NCI-H128 (cell line): ENCODE measurements at regions not wholly inside any gene's neighbourhood (a gene's known extent, or its start where the extent isn't known, plus 50 kb on each side); places are given as distances from the start of the nearest gene placed in this dataset.
A peak's percentile ranks its signal among the peaks of the same experiment; 100 is the strongest.

Source experiments
- DNase-seq: peaks from one replicate; lab custom pipeline; 2025; ENCODE audit not compliant: unreplicated experiment; lab: John Stamatoyannopoulos, UW

DNA sequence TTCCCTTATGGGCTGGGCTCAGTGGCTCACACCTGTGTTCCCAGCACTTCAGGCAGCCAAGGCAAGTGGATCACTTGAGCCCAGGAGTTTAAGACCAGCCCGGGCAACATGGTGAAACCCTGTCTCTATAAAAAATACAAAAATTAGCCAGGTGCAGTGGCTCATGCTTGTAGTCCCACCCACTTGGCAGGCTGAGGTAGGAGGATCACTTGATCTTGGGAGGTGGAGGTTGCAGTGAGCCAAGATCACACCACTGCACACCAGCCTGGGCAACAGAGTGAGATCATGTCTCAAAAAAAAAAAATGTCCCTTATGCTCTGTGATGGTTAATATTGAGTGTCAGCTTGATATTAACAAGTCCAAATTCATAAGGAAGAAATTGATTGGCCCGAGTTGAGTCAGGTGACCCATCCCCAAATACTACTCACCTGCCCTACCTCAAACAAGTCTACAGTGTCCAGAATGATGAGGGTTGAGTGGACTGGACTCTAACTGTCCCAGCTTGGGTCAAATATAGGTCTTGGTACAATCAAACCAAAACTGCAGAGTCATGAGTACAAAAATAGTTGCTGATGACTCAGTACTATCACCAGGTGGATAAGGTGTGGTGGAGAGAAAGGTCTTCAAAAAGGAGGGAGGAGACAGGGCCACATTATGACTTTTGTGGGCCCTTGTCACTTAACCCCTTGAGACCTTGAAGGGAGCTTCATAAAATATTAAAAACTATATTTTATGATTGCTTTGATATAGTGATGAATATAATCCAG is 161.0 kb downstream of the ZNF326 start:
- DNase-seq = no peak

DNA sequence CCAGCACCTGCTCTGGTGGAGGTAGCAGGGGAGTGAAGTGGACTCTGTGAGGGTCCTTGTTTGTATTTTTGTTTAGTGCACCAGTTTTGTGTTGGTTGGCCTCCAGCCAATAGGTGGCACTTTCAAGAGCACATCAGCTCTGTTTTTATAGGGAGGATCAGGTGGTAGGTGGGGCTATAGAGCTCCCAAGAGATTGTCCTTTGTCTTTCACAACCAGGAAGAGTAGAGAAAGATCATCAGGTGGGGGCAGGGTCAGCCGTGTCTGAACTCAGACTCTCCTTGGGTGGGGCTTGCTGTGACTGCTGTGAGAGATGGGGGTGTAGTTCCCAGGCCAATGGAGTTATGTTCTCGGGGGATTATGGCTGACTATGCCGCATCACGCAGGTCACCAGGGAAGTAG is 159.8 kb downstream of the ZNF326 start:
- no peak for DNase-seq

DNA sequence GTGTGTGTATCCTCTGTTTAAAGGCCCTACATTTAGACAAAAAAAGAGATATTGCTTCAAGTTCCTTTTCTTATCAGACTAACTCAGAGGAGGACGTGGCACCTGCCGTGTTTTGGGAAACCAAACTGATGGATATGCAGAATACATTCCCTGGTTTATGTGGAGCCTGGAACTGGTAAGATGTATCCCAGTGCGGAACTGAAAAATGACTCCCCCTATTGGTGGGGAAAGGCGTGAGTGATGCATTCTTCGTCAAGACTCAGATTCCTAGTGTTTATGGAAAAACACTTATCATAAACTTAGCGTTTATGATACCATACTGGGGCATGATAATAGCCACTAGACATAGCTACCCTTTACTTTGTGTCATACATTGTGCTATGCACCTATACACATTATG is 154.2 kb downstream of the ZNF326 start:
- DNase-seq = no peak

DNA sequence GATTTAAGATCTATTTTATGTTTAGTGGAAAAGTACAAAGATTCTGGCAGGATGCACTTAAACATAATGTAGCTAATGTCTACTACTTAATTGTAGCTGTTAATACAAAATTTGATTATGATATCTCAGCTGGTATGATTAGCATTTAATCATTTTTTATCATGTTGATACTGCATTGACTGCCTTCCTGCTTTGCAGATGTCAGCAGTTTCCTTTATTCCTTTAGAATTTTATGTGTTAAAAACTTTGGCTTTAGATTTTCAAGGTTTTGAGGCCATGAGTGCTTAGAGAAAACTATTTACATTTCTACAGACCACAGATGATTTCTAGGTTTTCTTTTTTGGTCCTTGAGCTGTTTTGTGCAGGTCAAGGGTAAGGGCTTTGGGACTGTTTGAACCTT is 152.2 kb downstream of the ZNF326 start:
- no peak for DNase-seq

DNA sequence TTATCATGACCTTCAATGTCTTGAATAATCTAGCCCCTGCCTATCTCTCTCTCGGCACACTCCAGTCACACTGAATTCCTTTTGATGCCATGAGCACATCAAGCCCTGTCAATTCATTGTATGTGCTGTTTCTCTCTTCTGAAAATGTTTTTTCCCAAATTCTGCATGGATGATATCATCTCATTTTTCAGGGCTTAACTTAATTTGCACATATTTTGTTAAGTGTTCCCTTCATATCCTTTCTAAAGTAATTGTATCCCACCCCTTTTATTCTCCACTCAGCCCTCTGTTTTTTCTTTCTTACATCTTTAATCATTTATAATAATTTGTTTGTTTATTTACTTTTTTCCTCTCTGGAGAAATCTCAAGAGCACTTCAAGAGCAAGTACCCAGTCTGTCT is 149.9 kb downstream of the ZNF326 start:
- DNase-seq = no peak

DNA sequence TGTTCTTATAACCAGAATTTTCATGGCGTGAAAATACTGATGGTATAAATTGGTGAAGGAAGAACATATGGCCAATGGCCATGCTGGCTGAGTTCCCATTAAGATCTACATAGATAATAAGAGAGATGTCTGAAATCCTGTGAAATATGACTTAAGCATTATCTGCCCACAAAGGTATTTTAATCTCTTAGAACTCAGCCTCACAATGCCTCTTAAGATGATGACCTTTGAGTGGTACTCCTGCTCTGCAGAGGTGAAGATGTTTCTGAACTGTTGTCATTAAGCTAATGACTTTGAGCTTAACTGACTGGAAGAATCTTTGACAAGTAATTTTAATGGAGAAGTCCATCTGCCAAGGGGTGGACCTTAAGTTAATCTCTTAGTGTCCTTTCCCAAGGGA is 148.7 kb downstream of the ZNF326 start:
- no peak for DNase-seq

DNA sequence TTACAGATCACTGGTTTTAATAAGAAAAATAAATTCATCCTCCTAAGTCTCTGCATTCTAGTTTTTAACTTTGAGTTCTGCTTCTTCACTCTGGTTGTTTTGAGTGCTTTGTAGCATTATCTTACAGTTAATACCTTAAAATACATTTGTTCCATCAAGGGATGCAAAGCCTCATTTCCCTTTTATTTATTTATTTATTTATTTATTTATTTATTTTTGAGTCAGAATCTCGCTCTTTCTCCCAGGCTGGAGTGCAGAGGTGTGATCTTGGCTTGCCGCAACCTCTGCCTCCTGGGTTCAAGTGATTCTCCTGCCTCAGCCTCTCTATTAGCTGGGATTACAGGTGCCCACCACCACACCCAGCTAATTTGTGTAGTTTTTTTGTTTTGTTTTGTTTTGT is 147.8 kb downstream of the ZNF326 start:
- no peak for DNase-seq

DNA sequence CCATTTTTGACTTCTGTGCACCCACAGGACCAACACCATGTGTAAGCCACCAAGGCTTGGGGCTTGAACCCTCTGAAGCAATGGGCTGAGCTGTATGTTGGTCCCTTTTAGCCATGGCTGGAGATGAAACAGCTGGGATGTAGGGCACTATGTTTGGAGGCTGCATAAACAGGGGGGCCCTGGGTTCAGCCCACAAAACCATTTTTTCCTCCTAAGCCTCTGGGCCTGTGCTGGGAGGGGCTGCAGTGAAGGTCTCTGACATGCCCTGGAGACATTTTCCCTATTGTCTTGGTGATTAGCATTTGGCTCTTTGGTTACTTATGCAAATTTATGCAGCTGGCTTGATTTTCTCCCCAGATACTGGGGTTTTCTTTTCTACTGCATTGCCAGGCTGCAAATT is 144.9 kb downstream of the ZNF326 start:
- no peak for DNase-seq

DNA sequence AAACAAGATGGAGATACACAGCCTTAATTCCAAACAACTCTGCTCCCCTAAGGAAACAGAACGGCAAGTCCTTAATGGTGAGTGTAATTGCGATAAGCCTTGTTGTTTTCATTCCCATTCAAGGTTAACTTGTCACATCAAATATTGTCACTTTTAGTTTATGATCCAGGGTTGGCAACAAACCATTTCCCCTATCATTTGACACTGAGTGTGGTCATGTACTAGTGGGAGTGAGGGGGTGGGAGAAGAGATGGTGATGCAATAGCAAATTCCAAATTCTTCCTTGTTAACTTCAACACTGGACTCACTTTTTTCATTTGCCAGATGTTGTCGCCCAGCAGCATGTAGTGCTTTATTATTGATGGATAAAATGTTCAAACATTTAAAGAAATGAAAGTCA is 140.4 kb downstream of the ZNF326 start:
- no peak for DNase-seq

DNA sequence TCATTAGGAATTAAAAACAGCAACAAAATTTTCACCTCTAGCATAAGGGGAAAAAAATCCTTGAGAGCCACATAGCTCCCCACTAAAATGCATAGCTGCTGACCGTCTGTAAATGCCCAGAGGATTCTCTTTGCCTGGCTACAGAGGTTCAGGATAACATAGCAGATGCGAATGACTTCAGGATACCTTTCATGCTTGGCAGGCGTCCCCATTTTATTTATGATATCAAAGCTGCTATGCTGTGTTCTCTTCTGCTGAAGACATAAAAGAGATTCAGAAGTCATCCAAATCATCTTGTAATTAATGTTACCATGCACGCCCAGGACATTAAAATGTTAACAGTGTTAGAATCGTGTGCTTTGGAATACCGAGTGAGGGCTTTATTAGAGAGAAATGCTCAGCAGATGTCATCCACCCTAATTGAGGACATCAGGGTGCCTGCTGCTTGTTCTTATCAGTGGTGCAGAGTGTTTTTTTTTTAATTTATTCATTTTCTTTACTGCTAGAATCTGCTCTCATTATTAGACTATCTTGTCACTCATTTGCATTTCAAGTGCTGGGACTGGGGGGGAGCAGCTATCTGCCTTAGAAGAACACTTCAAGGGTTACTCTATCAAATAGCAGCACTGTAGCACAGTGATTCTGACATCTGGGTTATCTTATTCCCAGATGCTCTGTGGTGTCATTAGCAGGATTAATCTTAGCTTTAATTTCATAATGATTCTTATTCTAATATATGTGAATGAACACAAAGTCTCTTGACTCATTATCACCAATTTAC is 139.5 kb downstream of the ZNF326 start:
- no peak for DNase-seq

DNA sequence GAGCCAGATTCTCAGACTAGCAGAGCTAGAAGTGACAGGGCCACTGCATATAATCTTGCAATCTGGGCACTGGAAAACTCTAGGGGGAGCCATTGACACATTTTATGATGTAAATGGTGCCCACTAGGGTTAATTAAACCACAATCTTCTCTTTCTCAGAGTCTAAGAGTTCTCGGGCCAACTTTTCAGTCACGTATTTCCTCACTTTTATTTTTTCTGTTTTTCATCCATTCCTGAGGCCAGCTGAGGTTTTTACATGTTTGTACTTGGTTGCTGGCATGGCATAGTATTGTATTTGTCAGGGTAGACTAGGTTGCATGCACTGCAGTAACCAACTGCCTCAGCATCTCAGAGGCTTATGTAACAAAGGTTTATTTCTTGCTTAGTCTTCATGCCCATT is 138.2 kb downstream of the ZNF326 start:
- DNase-seq = peak; percentile 10

DNA sequence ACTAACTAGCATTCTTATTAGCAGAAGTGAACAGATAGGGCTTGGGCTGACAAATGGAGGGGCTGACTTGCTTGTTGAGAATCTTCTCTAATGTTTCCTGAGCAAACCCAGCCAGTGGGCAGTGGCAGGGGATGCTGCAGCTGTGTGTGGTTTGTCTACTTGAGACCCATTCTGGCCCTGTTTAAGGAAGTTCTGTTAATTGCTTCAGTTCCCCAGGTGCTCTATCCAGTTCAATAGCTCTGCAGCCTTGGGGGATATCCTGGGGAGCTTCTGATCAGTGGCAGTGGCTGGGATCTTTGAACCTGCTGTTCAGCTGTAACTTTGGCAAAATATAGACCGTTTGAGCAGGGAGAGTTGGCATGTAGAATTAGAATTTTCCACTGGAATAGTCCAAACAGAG is 137.4 kb downstream of the ZNF326 start:
- no peak for DNase-seq

DNA sequence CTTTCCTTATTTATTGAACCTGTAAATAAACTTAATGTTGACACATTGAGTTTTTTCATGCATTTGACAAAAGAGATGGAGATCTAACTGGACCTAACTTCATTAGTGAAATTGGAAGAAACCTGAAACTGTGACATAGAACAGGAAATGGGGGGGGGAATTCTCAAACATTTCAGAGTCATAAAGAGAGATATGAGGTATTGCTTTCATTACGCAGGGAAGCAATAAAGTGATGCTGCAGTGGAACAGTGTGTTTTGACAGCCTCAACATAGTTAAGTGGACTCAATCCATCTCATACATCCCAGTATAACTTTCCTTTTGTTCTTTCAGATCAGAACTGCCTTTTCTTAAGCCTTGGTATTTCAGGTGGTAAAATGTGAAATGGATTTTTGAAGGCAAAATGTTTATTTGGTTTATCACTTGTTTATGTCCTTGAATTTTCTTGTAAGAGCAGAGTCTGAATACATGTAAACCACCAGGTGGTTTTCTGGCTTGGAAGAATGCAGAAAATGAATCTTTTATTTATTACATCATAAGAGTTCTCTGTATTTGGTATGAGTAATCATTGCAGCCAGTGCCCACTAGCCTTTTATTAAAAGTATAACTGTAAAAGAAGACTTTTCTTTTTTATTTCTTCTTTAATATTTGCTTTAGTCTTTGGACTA is 132.5 kb downstream of the ZNF326 start:
- no peak for DNase-seq

DNA sequence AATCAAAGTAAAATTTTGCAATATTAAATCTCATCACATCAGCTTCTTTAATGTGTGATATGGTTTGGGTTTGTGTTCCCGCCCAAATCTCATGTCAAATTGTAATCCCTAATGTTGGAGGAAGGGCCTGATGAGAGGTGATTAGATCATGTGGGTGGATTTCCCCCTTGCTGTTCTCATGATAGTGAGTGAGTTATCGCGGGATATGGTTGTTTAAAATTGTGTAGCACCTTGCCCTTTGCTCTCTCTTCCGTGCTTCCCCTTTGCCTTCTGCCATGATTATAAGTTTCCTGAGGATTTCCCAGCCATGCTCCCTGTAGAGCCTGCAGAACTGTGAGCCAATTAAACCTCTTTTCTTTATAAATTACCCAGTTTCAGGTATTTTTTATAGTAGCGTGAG is 131.9 kb downstream of the ZNF326 start:
- no peak for DNase-seq

DNA sequence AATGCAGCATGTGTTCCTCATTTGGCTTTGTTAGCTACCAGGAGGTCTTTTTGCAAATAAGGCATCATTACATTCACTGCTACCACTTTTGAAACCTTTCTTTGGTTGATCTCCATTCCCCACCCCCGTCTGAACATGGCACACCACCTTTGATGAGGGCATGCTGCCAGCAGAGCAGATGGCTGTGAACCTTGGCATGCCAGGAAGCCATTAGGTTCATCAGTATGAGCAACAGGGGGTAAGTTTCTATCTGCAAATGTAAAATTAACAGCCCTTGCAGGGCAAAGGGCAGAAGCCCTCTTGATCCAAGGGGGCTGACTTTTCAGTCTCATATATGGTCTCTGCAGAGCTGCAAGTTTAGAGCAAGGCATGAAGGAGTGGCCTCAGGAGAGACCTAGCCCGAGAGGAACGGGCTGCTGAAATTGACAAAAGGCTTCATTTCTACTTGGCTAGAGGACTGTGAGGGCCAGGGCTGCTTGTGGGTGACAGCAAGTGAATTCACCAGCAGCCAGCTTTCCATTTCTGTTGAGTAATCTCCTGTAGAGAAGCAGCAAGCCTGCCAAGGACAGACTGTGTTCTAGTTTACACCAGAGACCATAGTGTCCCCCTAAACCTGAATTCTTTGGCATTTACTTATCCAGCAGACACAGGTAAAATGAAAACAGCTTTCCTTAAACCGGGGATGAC is 127.9 kb downstream of the ZNF326 start:
- no peak for DNase-seq

DNA sequence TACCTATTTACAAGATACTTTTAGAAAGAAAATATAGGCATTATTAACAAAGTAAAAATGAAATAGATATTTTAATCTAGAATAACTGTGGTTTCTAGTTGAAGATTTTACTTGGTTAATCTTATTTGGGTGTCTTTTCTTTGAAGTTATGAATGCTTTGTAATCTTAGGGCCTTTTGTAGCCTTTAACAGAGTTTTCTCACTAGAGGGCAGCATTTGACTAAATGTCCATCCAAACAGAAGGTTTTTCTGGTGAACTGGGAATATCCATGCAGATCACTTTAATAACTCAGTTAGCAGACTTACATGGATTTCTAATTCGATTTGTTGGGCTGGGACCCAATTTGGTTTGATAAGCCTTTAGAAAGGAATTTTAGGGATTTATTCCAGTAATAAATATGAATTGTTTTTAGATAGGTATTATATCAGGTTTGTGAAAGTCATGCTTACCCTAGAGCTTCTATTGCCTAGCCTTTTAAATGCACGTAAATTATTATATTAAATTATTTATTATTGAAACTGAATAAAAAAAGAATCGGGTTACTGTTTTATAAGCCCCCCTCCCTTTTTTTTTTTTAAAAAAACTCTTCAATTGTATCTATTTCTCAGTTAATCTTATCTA is 119.7 kb downstream of the ZNF326 start:
- DNase-seq = peak; percentile 34

DNA sequence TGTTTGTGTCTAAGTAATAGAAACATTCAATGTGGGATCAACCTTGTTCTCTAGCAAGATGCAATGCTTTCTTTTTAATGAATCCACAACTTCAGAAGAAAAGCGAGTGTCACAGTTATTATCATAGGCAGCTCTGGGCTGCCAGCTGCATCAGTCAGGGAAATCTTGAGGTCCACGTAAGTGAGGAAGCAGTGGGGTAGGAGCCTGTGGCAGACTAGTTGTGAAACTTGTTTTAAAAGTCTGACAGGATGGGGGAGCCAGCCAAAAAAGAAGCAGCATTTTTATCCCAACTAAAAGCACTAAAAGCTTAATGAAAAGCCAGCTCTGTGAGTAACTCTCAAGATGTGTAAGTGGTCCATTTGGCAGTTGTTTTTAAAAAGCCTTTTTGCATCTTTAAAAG is 113.1 kb downstream of the ZNF326 start:
- DNase-seq = no peak

DNA sequence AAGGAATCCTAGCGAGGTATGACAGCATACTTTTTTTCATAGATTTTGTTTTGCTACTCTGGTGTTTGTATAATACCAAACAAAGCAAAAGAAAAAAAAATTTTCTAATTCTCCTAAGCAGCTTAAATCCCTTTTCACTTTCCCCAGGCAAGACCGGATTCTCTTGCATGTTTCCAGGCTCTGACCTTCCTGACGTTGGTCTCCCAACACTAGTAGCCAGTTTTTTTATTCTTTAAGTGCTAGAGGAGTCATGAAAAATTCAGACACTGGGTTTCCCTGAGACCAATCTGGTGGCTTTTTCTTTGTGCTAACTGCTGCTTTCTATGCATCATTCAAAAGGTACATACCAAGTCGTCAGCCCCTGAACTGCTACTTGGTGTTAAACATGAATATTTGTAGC is 111.4 kb downstream of the ZNF326 start:
- no peak for DNase-seq

DNA sequence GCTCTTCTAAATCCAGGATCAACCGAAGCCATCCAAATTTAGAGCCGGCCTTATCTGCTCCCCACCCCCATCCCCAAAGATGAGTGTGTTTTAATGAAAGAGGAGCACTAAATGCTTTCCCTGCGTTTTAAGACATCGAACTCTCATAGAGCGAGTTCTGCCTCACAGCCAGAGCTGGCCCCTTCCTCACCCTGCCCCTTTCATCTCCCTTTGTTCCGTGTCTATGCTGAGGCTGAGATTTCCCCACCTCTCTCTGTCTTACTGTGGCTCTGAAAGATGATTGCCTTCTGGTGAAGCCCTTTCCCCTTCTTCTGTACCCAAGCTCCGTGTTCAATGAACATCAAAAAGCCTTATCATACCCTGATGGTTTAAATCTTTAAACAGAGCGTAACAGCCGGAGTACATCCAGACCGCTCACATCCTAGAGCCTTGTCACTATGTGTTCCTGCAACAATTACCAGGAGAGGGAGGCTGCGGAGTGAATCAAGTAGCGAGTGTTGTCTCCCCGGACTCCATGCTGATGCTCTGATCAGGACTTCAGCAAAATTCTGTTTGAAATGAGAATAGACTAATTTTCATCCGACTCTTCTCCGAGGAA is 110.1 kb downstream of the ZNF326 start:
- no peak for DNase-seq

DNA sequence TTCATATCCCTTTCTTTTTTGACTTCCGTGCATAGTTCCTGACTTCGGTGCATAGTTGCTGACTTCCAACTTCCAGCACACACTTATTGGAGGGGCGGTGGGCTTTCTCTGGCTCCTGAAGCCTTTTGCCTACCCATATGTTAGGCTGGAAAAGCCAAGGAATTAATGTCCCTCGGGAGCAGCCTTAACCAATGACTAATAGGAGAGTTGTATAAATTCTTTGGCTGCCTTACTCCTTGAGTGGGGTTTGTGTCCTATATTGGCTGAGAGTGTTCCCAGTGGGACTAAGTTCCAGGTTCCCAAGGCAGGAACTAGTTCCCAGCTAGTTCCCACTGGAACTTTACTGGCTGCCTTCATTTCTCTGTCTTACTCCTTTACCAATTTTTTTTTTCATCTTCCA is 105.7 kb downstream of the ZNF326 start:
- no peak for DNase-seq

DNA sequence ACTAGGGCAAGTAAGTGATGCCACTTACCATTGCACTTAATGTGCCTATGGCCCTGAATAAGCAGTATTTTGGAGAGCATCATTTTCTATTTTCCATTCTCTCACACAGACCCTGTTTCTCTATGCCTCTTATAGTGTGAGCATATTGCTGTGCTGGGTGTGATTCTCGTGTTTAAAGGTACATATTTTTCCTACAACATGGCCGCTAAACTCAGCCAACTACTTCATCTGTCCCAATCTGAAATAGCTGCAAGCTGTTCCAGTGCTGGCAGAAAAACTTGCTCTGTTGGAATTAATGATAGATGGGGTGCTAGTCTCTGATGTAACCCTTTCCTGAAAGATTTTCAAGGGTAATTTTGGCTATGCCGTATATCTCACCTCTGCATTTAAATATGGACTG is 97.5 kb downstream of the ZNF326 start:
- DNase-seq = no peak
